ENCODE measurements at regions not wholly inside any gene's neighbourhood (a gene's known extent, or its start where the extent isn't known, plus 50 kb on each side); places are given as distances from the start of the nearest gene placed in this dataset.

GRCh38 chr17:72578817-72579470, 458.1 kb downstream of the SOX9 start:
- H3K27me3 ChIP-seq, result no peaks in the 10 kb centered on the region
- no peak for TF ChIP-seq CTCF (IDR thresholded peaks at IDR 0.05)
- intact Hi-C loops (cut with DNase I), result no loop called here
- no peak for DNase-seq
- no peaks in the 10 kb centered on the region for H3K9me3 ChIP-seq
- H3K36me3 ChIP-seq, result no peaks in the 10 kb centered on the region
- no peak overlapping the region for H3K9ac ChIP-seq (ENCODE audit: low read depth in 2 of 2, low read length in 2 of 2)
- no peak overlapping the region for H3K27ac ChIP-seq
- H3K4me1 ChIP-seq, result no peaks in the 10 kb centered on the region
- H3K4me3 ChIP-seq, result no peak overlapping the region

GRCh38 chr17:72579990-72580320, 459.1 kb downstream of the SOX9 start:
- TF ChIP-seq CTCF (IDR thresholded peaks at IDR 0.05), result no peak

GRCh38 chr17:72580321-72581127, 459.7 kb downstream of the SOX9 start:
- intact Hi-C loops (cut with DNase I), result no loop called here
- H3K4me1 ChIP-seq, result no peaks in the 10 kb centered on the region
- no peaks in the 10 kb centered on the region for H3K9me3 ChIP-seq
- no peak overlapping the region for H3K27ac ChIP-seq
- no peak overlapping the region for H3K9ac ChIP-seq (ENCODE audit: low read depth in 2 of 2, low read length in 2 of 2)
- no peak for TF ChIP-seq CTCF (IDR thresholded peaks at IDR 0.05)
- no peaks in the 10 kb centered on the region for H3K36me3 ChIP-seq
- no peaks in the 10 kb centered on the region for H3K27me3 ChIP-seq
- H3K4me3 ChIP-seq, result no peak overlapping the region
- peak; percentile 53 for DNase-seq

More at GRCh38 chr17:72579990-72580320, 459.1 kb downstream of the SOX9 start:
- intact Hi-C loops (cut with DNase I), result no loop called here
- no peak overlapping the region for H3K9ac ChIP-seq (ENCODE audit: low read depth in 2 of 2, low read length in 2 of 2)
- H3K27ac ChIP-seq, result no peak overlapping the region
- H3K27me3 ChIP-seq, result no peaks in the 10 kb centered on the region
- H3K4me3 ChIP-seq, result no peak overlapping the region
- no peaks in the 10 kb centered on the region for H3K4me1 ChIP-seq
- no peak for DNase-seq
- no peaks in the 10 kb centered on the region for H3K36me3 ChIP-seq
- no peaks in the 10 kb centered on the region for H3K9me3 ChIP-seq

- Histone ChIP-seq H3K9me3 (no peaks in the 10 kb centered on the region), H3K4me3 (no peak overlapping the region), H3K9ac (ENCODE audit: low read depth in 2 of 2, low read length in 2 of 2) (no peak overlapping the region), H3K27ac (peak overlapping the region; percentile 77), H3K4me1 (no peaks in the 10 kb centered on the region), H3K36me3 (no peaks in the 10 kb centered on the region), H3K27me3 (no peaks in the 10 kb centered on the region)
- no peak for TF ChIP-seq CTCF (IDR thresholded peaks at IDR 0.05)
- intact Hi-C loops (cut with DNase I), result no loop called here
- no peak for DNase-seq
Observed at GRCh38 chr17:72587156-72587555, 466.3 kb downstream of the SOX9 start.

- intact Hi-C loops (cut with DNase I), result no loop called here
- TF ChIP-seq CTCF (IDR thresholded peaks at IDR 0.05), result peak; percentile 25
- peak overlapping the region in 1 of 2 donors; percentile 76 for H3K9ac ChIP-seq (ENCODE audit: low read depth in 2 of 2, low read length in 2 of 2)
- H3K4me1 ChIP-seq, result no peaks in the 10 kb centered on the region
- peak; percentile 59 for DNase-seq
- peaks cover 2% of the 10 kb centered on the region for H3K27me3 ChIP-seq
- no peaks in the 10 kb centered on the region for H3K9me3 ChIP-seq
- peak overlapping the region; percentile 77 for H3K27ac ChIP-seq
- no peaks in the 10 kb centered on the region for H3K36me3 ChIP-seq
- peak overlapping the region; percentile 70 for H3K4me3 ChIP-seq
Observed at GRCh38 chr17:72587773-72588511, 467.1 kb downstream of the SOX9 start.

Data from colonic mucosa (tissue), 4 donors.